ENCODE measurements at regions not wholly inside any gene's neighbourhood (a gene's known extent, or its start where the extent isn't known, plus 50 kb on each side); places are given as distances from the start of the nearest gene placed in this dataset.
"Not testable (repeated sequence)": the region's sequence is repeated elsewhere in the genome, so short reads cannot be mapped to it uniquely, and the experiment has no call there.

DNA sequence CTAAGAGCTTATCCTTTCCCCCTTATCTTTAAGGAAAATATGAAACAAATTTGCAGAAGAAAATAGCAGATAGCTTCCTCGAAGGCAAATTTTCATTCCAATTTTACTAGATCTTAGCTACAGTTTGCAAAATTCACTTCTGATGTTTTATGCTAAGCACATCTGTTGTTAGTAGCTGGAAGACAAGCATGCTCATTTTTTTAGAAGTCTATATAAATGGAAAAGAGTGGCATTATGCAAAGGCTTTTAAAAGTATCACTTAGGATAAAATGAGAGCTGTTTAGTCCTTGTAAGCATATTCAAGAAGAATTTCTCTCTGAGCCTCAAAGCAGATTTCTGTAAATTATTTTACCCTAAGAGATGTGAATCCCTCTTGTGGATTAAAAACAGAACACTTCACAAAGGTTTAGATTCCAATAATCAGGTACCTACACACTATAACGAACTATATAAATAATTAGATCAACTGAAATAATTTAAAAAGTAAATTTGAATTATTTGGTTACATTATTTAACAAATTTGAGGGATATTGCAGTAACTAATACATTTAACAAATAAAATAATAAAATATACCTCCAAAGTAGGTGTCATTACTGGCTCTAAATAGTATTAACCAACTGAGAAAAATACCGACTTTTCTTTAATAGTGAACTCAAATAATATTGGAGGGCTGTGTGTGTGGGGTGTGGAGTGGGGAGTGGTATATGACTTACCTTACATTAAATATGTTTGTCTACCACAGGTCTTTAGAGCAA is 307.1 kb downstream of the SEMA3D start:
- DNase-seq: no peak

DNA sequence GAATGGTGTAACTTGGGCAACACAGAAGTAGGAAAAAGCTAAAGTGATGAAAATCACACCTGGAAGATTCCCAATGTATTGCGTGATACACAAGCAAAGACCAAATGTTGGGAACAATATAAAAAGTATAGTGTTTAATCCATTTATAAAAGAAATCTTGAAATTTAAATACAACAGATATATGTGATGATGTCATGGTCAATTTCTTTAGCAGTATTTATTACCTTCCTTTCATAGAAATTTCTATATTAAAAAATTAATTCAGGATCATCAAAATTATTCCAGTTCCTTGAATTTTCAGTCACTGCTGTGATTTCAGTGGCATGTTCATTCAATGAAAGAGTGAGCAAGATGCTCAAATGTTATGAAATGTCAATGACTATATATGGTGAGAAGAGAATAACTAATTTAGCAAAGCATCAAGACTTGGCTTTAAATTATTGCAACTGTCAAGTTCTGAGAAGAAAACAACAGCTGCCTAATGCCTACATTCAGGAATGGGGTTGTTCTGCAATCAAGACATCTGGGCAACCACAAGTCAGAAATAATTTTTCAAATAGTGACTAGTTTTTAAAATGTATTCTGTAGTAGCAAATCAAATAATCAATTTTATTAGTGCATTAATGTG is 308.8 kb downstream of the SEMA3D start:
- no peak for DNase-seq

DNA sequence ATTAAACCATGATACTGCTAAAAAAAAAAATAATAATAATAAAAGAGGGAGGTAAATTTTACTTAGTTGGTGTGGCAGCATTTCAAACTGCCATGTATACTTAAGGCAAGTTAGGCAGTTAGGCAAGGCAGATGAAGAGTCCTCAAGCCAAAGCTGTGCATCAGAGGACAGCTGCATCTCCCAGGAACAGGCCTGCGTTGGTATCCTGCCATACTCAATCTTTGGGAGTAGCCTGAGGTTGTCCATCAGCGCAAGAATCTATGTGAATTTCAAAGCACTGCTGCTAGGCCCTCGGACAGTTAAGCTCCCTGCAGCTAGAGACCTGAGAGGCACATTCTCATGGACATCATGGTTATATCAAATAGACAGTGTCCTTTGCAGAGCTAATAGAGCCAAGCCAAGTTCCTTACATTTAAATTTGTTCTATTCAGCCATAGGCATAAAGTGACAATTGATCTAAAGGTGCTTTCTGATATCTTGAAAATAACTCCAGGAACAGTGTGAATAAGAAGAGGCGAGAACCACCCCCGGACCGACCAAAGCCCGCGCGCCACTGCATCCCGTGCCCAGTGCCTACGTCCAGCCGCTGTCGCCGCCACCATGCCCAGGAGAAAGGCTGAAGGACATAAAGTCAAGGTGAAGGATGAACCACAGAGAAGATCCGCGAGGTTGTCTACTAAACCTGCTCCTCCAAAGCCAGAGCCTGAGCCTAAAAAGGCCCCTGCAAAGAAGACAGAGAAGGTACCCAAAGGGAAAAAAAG is 310.6 kb downstream of the SEMA3D start:
- DNase-seq: no peak

GRCh38 chr7:84865560-84865959 is 321.3 kb downstream of the SEMA3D start:
- DNase-seq: no peak

GRCh38 chr7:84857336-84857735 is 329.5 kb downstream of the SEMA3D start:
- no peak for DNase-seq

DNA sequence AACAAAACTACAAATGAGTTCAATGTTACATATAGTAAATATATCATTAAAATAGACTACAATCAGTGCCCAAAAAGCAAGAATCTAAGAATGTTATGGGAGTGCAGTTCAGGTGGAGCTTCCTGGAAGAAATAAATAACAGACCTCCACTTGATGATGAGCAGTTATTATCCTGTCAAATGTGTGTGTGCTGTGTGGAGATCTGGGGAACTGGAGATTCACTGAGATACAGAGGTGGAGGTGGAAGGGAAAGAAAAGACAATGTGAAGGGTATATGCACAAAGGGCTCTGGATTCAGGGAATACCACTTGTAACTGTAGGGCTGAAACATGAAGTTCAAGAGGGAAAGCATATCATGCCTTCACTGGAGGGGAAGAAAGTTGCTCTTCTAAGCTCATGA is 331.1 kb downstream of the SEMA3D start:
- no peak for DNase-seq

GRCh38 chr7:84848974-84849372 is 337.9 kb downstream of the SEMA3D start:
- not testable (repeated sequence) for DNase-seq

- DNase-seq: no peak
Observed at GRCh38 chr7:84848219-84848973, 338.5 kb downstream of the SEMA3D start.

- no peak for DNase-seq
Observed at GRCh38 chr7:84847790-84848189, 339.1 kb downstream of the SEMA3D start.

DNA sequence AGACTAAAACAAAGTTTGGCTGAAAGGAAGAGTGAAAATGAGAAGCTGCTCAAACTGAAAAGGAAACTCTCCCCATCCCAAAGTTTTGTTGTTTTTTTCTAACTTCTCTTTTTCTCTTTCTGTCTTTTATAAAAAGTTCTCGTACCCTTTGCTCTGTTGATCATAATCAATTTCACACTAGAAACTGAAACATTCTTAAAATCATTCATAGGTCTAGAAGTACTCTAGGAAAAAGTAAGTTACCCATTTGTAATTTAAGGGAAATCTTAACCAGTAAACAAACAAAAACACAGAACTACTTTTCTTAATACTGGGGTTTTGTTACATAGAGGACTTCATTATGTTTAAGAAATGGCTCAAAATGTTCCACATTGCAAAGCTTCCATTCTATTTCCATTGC is 339.8 kb downstream of the SEMA3D start:
- DNase-seq: no peak

DNA sequence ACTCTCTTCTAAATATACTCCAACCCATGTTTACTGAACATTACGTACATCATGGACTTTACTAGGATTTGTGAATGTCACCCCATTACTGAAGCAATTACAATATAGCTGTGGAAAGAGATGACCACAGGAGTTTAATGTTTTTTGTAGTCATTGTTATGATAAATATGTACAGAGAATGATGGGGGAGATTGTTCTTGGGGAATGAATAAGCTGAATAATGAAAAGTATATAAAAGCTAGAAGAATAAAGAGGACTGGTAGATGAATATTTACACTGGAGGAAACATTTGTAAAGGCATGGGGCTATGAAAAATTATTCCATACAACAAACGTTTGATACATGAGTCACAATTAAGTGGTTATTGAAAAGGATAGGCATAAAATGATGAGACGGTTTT is 340.9 kb downstream of the SEMA3D start:
- DNase-seq: no peak

GRCh38 chr7:84844771-84845170 is 342.1 kb downstream of the SEMA3D start:
- DNase-seq: no peak

DNA sequence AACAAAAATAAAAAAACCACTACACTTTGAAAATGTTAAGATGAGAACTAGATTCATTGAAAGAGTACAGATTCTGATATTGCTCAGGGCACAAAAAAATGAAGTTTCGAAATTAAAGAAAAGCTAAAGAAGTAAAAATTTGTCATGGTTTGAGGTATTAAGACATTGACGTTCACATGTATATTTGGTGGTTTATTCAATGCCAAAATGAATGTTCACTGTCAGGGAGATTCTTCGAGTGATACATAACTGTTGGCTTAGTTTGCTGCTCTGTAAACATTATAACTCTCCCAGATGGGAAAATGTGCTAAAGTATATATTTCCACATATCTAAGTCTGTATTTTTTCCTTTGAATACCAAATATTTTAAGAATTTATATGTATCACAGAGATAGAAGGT is 345.0 kb downstream of the SEMA3D start:
- no peak for DNase-seq

DNA sequence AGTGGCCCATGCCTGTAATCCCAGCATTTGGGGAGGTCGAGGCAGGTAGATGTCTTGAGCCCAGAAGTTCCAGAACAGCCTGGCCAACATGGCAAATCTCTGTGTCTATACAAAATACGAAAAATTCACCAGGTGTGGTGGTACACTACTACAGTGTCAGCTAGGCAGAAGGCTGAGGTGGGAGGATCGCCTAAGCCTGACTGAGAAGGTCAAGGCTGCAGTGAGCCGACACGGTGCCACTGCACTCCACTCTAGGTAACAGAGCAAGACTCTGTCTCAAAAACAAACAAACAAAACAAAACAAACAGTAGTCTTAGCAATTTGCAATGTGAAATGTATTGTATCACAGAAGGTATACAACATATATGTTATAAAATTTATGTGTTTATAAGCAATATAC is 348.0 kb downstream of the SEMA3D start:
- DNase-seq: no peak

GRCh38 chr7:84837405-84837804 is 349.5 kb downstream of the SEMA3D start:
- DNase-seq: no peak

DNA sequence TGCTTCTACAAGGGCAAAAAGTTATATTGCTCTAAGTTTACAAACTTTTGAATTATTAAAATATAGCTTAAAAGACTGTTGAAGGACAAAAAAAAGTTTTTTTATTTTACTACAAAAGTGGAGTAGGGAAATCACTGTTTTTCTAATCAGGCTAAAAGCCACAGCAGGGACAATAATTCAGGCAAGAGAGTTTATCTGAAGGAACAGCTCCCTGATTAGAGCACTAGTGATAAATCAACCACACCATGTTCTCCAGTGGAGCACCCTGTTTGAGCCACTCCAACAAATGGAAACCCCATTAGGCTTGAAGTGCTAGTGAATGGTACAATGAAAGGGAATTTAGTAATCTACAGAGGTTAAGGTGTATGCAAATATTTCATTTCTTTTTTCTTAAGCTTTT is 357.1 kb downstream of the SEMA3D start:
- DNase-seq: no peak

DNA sequence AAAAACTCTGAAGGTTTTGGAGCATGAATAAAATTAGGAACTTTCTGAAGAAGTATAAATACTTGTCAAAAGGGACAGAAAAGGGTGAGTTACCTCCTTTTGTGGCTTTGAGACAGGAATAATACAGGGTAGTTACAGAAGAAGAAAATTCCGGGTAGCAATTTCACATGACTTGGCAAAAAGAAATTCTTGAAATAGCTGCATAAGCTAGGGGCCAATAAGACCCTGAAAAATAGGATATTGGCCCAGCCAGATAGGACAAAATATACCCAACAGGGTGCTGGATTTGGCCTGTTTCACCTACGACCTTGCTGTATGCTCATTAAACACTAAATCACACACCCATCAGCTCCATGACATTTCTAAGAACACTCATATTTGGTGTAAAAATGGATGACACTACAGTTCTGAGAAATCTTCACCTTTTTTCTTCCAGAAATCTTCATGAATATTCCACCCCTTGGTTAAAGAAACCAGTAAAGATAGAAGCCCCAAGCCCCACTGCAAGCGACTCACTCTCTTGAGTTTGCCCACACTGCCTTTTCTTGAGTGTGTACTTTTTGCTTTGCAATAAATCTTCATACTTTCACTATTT is 362.7 kb downstream of the SEMA3D start:
- no peak for DNase-seq

- DNase-seq: no peak
Observed at GRCh38 chr7:84823530-84823929, 363.3 kb downstream of the SEMA3D start.

GRCh38 chr7:84822941-84823510 is 363.8 kb downstream of the SEMA3D start:
- no peak for DNase-seq

- DNase-seq: no peak
Observed at GRCh38 chr7:84821671-84822534, 365.0 kb downstream of the SEMA3D start.

DNA sequence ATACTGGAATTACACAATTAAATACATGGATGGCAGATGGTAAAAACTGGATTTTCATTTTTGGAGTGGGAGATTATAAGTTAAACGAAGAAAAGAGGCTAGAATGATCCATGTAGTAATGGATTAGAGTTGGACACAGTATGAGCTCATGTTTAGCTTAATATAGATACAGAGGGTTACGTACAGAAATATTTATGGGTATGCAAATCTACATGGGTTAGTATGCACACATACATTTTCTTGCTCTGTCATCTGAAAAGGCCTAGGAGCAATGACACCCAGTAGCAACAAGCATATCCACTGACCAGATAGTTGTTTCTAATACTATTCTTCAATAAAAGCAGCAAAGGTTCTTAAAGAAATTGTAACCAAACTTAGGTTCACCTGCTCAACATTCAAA is 366.4 kb downstream of the SEMA3D start:
- no peak for DNase-seq

DNA sequence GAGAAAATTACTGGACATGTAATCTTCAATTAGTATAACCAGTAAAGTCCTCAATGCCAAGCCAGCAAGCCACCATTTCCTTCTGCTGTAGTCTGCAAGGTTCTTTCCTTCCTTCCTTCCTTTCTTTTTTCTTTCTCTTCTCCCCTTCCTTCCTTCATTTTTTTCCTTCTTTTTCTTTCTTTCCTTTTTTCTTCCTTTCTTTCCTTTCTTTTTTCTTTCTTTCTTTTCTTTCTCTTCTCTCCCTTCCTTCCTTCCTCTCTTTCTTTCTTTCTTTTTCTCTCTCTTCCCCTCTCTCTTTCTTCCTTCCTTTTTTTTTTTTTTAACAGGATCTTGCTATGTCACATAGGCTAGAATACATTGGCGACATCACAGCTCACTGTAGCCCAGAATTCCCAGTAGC is 369.8 kb downstream of the SEMA3D start:
- no peak for DNase-seq
